ENCODE measurements at regions not wholly inside any gene's neighbourhood (a gene's known extent, or its start where the extent isn't known, plus 50 kb on each side); places are given as distances from the start of the nearest gene placed in this dataset.

DNA sequence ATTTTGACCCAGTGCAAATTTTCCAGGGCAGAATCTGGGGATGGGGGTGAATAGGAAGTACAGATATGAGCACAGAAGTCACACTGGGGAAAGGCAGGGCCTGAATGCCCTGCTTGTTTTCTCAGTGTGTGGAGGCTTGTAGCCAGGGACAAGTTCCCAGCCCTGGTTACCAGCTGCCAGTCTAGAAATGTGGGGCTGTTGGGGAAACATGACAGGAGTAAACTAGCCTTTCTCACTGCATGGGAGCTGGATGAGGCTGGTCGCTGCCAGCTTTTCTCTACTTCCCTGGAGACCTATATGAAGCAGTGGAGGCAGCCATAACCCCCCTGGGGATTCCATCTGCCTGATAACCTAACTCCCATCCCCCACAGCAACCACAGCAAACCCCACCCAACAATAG, 2267.7 kb downstream of the PCDH9 start:
- DNase-seq, result no peak

- DNase-seq, result no peak
Observed at GRCh38 chr13:64959276-64959675, 2270.9 kb downstream of the PCDH9 start.

DNA sequence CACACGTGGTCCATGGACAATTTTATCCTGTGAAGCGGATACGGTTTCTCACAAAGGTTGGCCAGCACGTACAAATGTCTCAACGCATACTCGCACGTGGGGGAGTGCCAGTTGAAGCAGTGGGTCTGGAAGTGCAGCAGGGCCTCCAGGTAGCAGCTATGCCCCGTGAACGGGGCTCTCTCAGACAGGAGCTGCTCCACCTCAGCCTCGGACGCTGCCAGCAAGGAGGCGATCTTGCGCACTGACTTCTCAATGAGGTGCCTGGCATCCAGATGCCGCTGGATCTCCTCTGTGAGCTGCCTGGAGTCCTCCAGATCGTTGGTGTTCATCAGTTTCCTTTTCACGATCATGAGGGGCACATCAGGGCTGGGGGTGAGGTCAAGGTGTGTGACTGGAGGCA, 2272.0 kb downstream of the PCDH9 start:
- DNase-seq, result no peak

DNA sequence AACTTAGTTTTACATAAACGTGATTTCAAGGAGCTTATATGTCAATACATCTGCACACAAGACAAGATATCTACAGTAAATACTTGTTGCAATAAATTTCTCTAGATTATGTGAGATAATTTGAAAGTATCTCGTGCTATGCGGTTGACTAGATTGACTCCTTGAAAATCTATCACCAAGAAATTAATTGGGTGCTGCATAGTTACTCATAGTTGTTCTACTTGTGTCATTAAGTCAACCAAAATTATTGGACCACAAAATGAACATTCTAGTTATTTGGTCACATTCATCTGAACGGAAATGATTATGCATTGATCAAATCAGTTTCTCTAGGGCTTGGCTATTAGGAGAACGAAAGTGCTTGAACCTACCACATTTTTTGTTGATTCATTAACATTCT, 2291.5 kb downstream of the PCDH9 start:
- no peak for DNase-seq

DNA sequence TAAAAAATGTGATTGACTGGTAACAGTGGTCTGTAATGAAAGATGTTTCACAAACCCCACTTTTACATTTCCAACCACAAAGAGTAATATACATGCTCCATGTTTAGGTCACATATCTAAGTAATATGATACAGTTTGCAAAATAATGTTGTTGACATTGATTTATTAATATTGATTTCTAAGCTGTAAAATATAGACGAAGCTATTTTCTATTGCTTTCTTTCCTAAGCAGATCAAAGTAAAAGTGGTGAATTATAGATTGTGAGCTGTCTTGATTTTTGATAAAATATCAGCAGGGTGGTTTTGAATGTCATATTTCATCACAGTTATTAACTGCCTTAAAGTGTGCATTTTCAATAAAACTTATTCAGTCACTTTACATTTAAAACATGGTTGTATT, 2292.8 kb downstream of the PCDH9 start:
- no peak for DNase-seq

DNA sequence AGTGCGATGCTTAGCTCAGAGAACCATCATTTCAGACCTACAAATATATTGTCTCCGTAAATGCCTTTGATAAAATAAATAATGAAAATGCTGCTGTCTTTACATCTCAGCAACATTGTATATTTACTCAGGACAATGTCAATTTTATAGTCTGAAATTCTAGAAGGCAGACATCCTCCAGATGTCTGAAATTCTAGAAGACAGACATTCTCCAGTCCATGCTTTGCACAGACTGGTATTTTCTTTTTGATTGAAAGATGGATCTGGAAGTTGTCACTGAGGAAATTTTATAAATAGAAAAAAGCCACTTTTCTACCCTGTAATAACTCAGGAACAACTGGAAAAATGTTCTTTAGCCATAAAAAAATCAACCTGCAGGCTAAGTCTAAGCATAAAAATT, 2293.3 kb downstream of the PCDH9 start:
- DNase-seq, result no peak

DNA sequence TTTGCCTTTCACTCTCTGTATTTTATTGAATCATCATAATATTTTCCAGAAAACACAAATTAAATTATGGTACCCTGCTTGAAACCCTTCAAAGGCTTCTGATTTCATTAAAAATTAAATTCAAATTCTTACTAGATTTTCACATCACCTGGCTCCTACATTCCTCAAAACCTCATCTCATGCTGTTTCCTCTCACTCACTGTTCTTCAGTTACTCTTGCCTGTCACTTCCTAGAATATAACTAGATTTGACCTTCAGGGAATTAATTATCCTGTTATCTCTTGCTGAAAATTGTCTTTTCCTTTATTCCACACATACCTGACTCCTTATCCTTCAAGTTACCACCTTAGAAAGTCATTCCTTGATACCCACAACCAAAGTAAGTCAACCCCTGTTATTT, 2294.7 kb downstream of the PCDH9 start:
- DNase-seq, result no peak

- no peak for DNase-seq
Observed at GRCh38 chr13:64934569-64935362, 2295.4 kb downstream of the PCDH9 start.

DNA sequence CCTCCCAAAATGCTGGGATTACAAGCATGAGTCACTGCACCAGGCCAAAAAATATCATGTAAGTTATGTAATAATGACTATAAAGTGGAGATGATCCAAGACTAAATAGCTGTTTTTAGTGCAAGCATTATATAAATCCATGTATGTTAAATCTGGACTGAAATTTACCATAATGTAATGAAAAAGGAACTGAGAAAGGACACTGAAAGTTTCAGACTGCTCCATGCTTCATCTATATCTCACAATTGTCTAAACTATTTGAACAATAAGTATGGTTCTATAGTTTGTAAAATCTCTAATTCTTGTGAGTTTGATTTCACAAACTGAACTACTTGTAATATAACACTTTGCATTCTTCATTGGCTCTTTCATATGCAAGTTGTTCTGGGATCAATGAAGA, 2299.5 kb downstream of the PCDH9 start:
- no peak for DNase-seq

GRCh38 chr13:64928696-64929499, 2301.2 kb downstream of the PCDH9 start:
- DNase-seq, result no peak

DNA sequence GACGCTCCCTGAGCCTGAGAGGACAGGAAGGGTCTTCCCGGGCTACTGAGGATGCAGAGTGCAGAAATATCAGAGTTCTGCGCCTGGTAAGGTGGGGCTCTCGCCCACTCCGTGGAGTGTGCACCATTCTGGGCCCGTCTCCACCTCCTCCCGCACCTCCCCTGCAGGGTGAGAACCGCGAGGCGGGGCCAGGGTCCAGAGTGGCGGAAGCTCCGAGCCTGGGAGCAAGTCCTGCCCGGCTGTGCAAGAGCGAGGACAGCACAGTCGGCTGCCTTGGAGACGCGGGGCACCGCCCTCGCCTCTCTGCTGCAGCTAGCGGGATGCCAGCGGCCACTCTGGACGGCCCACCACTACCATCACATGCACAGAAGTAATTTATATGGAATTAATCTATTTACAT, 2304.4 kb downstream of the PCDH9 start:
- no peak for DNase-seq

DNA sequence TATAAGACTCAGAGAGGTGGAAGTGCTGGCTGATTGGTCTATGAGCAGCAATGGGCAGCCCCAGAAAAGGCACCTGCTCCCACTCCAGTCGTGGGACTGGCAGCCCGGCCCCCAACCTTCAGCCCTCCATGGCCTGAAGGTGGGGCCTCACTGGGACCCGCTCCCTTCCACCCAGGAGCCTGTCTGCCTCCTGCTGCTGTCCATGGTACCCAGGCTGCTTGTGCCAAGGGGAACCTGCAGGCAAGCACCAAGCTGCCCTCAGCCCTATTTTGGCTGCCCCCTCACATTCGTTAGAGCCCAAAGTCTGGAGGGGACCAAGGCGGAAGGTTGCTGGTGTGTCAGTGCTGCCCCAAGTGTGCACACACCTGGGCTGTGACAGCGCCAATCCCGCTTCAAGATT, 2304.9 kb downstream of the PCDH9 start:
- DNase-seq, result no peak

DNA sequence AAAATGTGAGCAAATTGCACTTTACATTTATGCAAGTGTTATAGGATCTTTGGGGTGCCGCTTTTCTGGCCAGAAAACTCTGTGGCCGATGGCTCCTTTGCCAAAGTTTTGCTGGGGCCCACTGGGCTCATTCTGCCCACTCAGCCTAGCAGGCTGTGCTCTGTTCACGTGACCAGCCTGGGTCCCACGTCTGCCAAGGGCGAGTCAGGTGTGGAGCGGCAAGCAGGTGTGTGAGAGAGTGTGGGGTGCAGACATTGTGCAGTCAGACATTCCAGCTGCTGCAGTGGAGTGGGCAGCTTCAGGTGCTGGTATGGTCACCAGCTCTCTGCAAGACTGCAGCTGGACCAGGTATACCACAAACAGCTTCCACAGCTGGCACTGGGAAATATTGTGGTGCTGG, 2305.7 kb downstream of the PCDH9 start:
- no peak for DNase-seq

DNA sequence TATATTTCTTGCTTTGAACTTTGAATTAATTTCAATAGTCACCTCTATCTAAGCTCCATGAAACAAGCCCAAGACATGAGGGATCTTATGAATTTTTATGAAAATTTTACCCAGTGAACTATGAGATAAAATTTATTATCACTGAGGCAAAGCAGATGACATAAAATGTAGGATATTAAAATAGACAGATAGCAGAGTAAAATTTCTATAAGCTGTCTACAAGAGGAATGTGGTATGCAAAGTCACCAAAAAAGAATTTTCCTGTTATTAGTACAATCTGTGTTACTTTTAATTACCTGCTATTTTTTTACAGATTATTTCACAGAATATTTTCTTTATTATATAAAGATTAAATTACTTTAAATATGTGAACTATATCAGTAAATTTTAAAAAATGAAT, 2312.6 kb downstream of the PCDH9 start:
- no peak for DNase-seq

DNA sequence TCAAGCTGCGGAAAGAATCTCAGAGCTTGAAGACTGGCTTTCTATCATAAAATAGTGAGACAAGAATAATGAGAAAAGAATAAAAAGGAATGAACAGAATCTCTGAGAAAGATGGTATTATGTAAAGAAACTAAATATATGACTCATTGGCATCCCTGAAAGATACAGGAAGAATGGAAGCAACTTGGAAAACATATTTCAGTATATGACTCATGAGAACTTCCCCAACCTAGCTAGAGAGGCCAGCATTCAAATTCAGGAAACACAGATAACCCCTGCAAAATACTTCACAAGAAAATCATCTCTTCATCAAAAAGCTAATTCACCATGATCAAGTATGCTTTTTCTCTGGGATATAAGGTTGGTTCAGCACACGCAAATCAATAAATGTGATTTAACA, 2318.0 kb downstream of the PCDH9 start:
- DNase-seq, result no peak

DNA sequence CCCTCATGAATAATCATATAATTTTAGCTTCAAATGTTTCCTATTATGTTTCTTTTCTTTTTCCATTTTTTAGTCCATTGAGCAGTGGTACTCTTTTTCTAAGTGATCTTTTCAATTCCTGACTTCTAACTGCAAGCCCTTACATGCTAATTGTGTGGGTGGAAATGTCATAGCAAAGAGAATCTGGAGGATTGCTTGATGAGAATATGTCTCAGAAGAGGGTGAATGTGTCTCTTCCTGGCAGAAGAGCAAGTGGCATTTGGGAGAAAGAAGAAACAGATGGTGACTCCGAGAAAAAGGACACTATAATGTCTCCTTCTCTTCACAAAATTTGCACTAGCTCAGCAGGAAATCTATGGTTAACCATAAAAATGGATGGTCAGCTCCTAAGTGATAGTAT, 2320.0 kb downstream of the PCDH9 start:
- no peak for DNase-seq

- no peak for DNase-seq
Observed at GRCh38 chr13:64909184-64909583, 2321.0 kb downstream of the PCDH9 start.

GRCh38 chr13:64900039-64900438, 2330.1 kb downstream of the PCDH9 start:
- DNase-seq, result no peak

DNA sequence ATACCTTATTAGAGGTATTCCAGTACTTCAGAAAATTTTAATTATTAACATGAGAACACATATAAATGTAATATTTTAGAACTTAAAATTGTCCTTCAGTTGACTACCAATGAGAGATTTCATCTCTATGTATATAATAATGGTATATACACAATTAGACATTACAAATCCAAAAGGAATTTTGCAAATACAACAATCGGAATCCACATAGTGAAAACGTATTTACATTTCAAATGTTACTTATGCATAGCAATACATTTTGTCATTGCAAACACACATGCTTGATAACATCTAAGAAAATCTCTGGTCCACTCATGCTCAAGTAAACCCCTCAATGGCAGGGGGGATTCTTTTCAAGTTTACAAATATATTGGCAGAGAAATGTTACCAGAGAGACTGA, 2345.2 kb downstream of the PCDH9 start:
- DNase-seq, result no peak

DNA sequence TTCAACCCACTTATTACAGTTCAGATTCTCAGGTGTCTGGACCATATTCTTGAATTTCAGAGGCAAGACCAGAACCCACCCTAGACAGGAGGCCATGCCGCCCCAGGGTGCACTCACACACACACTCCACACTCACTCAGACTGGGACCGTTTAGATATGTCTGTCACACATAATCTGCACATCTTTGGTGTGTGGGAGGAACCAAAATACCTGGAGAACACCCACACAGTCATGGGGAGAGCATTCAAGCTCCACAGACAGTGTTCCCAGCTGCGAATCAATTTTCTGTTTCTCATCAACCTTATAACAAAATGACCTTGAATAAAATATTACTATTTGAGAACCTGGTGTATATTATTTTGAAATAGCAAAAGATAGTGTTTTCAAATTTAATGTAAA, 2353.0 kb downstream of the PCDH9 start:
- no peak for DNase-seq

- DNase-seq, result no peak
Observed at GRCh38 chr13:64871742-64872141, 2358.4 kb downstream of the PCDH9 start.

GRCh38 chr13:64869539-64869938, 2360.6 kb downstream of the PCDH9 start:
- DNase-seq, result no peak

- DNase-seq, result no peak
Observed at GRCh38 chr13:64867856-64868255, 2362.3 kb downstream of the PCDH9 start.

DNA sequence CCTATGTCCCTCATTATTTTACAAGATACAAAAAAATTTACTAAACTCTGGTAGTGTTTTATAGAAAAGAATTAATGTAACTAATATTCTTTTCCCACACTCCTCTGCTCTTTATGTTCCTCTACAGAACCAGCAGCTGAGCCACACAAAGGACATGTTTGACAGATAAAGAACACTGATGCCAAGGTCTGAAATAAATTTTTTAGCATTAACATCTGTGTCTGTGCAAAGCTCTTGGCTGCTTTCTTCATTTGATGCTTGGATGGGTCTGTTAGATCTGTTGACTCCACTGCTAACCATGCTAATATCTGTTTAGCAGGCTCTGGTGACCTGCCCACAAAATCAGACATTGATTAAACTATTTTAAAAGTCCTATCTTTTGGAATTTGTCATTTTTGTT, 2363.8 kb downstream of the PCDH9 start:
- no peak for DNase-seq

All from suppressor macrophage (primary cell).